NCI-H2196 treated with DMSO at 0.1 percent for 48 hours (cell line): ENCODE measurements at regions not wholly inside any gene's neighbourhood (a gene's known extent, or its start where the extent isn't known, plus 50 kb on each side); places are given as distances from the start of the nearest gene placed in this dataset.

Source experiments
- DNase-seq: peaks from one replicate; lab custom pipeline; 2025; ENCODE audit not compliant: unreplicated experiment; lab: John Stamatoyannopoulos, UW

DNA sequence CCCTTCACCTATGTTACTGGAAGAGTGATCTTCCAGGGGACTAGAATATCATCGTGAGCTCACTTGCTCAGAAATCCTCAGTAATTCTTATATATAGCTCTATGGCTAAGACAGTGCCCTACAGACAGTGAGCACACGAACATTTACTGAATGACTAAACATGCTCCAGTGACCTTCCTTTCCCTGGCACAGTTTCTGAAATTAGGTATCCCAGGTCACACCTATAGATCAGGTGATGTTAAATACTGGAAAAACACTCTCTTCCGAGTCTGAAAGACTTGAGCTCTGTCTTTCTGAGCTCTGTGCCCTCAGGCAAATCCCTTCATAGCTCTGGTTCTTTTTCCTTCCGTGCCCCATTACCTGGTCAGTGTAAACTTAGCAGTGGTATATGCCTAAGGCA is 239.4 kb upstream of the LRIG1 start:
- no peak for DNase-seq

- DNase-seq, result no peak
Measured at GRCh38 chr3:66744521-66744920, 243.7 kb upstream of the LRIG1 start.

DNA sequence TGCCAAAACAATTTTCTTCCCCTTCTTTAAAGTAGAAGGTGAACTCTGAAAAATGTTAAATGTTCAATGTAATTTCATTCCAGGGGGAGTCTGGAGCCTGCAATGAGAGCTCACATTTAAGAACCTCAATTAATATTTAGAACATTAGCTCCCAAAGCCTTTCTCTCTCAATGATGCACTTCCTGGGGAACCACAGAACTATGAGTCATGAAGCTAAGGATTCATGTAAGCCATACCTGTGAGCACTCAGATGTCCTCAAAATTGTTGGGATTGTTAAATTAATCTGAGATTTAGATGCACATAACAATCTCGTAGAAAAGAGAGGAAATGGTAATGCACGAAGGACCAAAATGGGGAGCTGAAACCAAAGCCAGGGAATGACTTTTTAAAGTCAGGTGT is 244.2 kb upstream of the LRIG1 start:
- no peak for DNase-seq

DNA sequence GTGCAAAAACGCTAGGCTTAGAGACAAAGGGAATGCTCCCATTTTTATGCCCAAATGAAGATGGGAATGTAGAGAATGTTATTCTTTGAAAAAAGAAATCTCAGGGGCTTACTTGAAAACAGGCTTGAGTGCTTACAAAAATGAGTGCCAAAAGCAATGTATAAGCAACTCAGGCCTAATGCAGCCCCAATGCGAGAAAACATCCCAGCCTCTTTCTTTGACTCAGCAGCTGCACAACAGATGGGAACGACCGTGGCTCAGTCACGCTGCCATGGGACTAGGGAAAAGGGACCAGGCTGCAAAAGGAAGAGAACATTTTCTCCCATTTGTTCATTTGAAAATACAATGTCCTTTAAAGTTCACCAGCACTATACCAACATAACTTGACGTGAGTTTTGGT is 246.4 kb upstream of the LRIG1 start:
- no peak for DNase-seq

GRCh38 chr3:66747696-66748095 is 246.9 kb upstream of the LRIG1 start:
- no peak for DNase-seq

DNA sequence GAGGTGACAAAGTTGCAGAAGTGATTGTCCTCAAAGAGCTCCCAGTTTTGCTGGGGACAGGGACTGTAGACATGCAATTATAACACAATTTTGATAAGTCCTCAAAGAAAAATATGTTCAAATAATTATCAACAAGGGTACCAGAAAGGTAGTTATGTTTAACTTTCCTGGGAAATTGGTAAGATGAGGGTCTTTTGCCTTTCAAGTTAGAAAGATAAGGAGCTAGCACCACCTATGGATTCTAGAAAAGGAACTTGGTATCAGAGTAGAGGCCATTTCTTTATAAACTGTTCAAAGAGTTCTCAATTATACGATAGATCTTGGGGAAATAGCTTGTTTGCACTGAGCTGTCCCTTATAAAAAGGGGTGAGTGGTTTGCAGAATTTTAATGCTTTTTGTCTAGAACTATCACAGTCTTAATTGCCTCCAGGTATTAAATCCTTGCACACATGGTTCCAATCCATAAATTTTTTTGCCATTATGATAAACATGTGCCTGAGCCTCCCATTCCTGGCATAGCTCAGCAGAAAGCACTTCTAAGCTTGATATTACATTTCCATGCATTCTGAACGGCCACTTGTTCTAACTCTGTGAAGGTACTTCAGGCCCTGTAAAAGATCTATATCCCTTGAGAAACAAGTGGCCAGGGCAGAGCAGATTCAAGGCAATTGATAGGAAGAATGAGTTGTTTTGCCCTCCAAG is 247.5 kb upstream of the LRIG1 start:
- no peak for DNase-seq

DNA sequence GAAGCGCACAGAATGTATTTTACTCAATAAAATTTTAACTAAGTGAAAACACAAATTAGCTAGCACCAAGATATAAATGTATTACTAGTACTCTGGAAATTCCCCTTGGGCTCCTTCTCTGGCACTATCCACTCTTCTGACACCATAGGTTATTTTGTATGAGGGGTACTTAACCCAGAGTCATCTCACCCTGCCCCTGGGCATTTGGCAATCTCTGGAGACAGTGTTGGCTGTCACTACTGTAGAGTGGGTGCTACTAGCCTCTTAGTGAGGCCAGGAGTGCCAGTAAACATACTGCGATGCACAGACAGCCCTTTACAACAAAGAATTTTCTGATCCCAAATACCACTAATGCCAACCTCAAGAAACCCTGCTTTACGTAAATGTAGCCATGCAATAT is 246.3 kb upstream of the KBTBD8 start:
- DNase-seq, result no peak

DNA sequence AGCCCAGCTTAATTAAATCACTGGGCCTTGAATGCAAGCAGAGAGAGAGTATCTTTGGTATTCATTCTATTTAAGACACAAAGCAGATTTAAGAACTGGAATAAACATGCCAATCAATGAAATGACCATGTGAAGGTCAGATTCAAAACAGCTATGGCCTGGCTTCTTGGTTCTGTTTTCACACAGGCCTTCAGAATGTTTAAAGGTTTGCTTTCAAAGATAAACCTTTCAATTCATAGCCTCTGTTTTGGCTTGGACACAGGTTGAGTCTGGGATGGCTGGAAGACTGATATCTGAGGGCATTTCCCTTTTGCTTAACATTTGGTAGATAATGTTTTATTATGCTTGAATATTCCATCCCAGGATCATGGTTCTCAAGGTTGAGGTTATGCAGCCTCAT is 244.4 kb upstream of the KBTBD8 start:
- no peak for DNase-seq

- DNase-seq, result no peak
Measured at GRCh38 chr3:66754613-66755012, 243.5 kb upstream of the KBTBD8 start.

DNA sequence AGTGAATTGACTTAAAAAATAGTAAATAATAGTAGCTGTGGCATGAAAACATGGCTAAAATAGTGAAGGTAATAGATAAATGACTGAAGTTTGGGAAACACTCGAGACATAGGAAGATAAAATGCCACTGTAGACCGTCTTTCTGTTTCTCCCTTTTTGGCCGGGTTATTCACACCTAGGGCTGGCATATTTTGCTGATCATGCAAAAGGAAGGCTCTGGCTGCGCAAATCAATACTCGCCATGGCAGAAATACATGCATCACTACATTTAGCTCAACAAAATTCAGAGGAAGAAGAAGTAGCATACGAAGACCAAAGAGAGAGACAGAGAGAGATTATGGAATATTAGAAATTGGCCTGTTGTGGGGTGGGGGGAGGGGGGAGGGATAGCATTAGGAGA is 242.2 kb upstream of the KBTBD8 start:
- DNase-seq, result no peak

- DNase-seq, result no peak
Measured at GRCh38 chr3:66756468-66757036, 241.6 kb upstream of the KBTBD8 start.

- no peak for DNase-seq
Measured at GRCh38 chr3:66761093-66761780, 236.9 kb upstream of the KBTBD8 start.

DNA sequence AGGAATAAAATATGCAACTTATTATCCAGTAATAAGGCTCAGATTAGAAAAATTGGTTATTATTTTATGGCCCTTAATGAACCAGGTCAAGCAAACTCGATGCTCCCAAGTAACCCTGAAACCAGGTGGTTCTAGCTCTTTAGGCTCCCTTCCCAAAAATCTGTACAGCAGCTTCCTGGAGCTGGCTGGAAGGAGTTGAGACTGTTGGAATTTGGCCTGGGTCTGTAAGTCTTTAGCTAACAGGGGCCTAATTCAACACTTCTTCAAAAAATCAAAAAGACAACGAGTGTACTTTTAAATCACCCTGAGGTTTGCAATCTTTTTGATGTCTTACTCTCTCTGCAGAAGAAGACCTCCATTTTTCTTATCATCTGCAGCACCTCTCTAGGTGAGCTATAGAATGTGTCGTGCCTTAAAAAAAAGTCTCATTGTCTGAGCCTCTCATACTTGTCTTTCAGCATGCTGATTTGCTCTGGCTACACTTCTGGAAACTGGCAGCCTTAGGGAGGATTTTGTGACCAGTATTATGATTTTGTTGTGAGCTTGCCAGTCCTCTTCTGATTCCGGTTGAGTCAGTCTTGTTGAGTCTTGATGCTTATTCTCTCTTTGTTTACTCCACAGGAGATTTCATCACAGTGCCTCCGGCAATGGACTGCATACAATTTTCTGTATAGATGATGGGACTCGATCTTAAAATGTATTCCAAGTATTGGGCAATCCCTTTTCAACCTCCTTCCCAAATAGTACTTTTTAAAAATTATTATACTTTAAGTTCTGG is 235.0 kb upstream of the KBTBD8 start:
- no peak for DNase-seq

DNA sequence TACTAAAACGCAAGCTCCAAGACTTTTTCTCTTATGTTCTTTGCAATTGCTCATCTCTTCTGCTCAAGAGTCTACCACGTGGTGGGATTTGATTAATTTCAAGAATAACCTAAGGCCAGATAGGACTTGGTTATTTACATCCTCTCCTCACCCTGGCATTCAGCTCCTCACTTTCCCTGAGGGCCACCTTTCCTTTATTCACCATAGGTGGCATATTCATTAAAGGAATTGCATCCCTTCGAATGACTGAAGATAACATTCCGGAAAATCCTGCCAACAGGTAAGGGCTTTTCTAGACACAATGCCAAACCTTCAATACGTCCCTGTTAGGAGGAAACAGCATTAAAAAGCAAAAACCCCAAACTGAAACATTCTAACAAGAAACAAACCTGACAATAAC is 220.0 kb upstream of the KBTBD8 start:
- no peak for DNase-seq

DNA sequence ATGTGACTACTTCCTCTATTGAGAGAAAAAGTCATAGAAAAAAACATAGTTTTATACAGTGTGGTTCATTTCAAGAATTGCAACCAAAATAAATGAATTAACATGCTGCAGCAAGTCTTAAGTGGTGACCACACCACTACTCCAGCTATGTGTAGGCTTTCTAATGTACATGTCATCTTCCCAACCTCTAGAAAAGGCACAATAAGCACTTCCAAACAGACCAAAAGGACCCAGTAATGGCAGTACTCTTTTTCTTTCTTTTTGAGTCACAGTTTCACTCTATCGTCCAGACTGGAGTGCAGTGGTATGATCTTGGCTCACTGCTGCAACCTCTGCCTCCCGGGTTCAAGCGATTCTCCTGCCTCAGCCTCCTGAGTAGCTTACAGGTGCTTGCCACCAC is 219.3 kb upstream of the KBTBD8 start:
- no peak for DNase-seq

DNA sequence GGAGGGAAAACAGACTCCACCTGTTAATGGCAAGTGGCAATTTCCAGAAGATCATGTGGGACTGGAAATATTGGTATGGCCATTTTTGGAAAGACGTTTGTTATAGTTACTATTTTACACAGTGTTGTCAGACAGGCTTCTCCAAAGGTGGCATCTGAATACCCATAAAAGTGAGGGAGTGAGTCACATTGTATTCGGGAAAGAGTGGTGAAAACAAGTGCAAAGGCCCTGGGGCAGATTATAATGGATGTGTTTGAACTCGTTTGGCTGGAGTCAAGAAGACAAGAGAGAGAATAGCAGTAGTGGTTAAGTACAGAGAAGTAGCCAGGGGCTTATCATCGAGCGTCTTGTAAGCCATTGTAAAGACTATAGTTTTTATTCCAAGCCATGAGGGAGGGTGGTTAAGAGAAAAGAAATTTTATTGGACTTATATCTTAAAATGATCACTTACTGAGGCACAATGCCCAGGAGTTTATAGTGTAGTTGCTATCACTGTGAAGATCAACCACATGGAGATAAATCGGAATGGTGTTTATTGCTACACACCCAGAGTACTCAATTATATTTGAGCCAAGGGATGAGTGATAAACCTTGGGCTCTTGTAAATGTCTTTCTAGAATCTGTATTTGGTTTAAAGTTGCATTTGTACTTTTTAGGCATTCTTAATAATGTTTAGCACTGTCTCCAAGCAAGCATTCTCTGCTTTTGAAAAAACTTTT is 212.8 kb upstream of the KBTBD8 start:
- no peak for DNase-seq

DNA sequence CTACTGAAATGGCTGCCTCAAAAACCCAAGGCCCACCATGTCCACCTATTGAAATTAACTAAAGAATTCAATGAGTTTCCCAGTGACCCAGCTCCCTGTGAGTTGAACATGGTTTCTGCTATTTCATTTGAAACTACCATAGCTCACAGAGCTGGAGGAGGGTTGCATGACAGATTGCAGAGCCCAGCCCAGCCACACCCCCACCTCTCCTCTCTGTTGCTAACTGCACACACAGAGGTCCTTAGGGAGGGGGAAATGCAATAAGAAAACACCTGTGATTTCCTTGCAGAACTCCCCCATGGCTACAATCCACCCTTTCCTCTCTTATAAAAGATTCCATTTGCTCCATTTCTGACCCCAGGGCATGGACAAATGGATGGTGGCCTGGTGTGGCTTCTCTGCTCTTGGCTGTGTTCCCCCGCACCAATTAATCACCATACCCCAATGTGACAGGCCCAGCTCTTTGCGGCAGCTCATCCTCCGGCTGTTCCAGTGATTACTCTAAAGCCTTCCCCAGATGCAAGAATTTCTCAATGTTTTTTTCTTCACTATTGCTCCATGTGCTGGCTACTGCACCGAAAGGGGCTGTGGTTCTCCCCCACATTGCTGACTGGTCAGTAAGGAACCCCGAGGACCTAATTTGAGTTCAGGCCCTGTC is 208.4 kb upstream of the KBTBD8 start:
- DNase-seq, result no peak

DNA sequence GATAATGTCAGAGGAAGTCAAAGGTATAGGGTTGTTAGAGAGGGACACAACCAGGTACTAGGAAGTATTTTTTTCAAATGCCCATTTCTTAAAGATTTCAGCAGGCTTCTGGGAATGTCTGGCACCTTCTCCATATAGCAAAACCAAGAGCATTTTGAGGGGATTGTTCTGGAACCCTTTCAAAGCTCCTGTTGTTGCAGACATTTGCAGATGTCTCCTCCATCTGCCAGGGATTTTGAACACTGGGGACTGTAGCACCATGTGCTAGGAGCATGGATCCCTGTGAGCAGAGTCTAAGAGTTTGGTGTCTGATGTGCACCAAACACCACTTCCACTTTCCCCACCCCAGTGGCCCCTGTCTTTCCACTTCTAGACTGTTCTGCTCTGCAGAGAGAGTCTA is 206.0 kb upstream of the KBTBD8 start:
- no peak for DNase-seq

GRCh38 chr3:66795365-66795764 is 202.7 kb upstream of the KBTBD8 start:
- no peak for DNase-seq

GRCh38 chr3:66796343-66796742 is 201.8 kb upstream of the KBTBD8 start:
- DNase-seq, result no peak
